ENCODE measurements at regions not wholly inside any gene's neighbourhood (a gene's known extent, or its start where the extent isn't known, plus 50 kb on each side); places are given as distances from the start of the nearest gene placed in this dataset.

DNA sequence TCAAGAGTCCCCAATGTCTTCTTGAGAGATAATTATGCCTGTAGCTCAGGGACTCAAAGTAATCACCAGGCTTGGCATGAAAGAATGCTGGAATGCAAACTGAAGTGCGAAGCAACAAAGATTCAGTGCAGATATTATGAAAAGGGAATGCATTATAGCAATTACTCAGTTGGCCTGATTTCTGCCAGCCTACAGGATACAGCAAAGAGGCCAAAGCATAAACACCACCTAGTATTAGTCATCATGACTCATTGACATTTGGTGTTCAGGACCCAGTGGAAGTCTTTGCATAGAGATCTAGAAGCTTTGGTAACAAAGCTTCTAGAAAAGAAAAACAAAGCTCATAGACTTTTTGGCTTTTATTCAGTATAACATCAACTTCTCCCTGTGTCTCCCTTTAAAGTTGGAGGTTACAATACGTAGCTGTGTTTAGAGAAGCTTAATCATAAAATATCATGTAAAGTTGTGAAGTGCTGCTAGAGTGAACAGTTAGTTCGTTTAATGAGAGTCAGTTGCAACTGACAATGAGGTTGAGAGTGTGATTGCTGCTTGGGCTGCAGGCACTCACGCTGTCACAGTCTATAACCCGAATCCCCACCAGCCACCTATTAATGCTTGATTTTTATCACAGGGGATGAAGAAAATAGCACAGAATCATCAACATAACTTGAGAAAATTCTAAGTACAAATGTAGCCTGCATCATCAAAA, 932.7 kb downstream of the TFAP2A start:
- Histone ChIP-seq H3K9me3 (no peaks in the 10 kb centered on the region), H3K27me3 (no peaks in the 10 kb centered on the region), H3K27ac (no peak overlapping the region), H3K36me3 (no peaks in the 10 kb centered on the region), H3K4me3 (no peak overlapping the region), H3K4me1 (peaks cover 6% of the 10 kb centered on the region)
- intact Hi-C loops (cut with DNase I), result no loop called here
- DNase-seq (ENCODE audit: extremely low spot score in 2 of 2), result no peak
- TF ChIP-seq POLR2A (IDR thresholded peaks at IDR 0.05) (no peak), POLR2AphosphoS5 (IDR thresholded peaks at IDR 0.05; ENCODE audit: insufficient read depth in 1 of 2, low read depth in 1 of 2) (peak in 1 of 2 donors; percentile 75)
- TF ChIP-seq, protein P1, sequence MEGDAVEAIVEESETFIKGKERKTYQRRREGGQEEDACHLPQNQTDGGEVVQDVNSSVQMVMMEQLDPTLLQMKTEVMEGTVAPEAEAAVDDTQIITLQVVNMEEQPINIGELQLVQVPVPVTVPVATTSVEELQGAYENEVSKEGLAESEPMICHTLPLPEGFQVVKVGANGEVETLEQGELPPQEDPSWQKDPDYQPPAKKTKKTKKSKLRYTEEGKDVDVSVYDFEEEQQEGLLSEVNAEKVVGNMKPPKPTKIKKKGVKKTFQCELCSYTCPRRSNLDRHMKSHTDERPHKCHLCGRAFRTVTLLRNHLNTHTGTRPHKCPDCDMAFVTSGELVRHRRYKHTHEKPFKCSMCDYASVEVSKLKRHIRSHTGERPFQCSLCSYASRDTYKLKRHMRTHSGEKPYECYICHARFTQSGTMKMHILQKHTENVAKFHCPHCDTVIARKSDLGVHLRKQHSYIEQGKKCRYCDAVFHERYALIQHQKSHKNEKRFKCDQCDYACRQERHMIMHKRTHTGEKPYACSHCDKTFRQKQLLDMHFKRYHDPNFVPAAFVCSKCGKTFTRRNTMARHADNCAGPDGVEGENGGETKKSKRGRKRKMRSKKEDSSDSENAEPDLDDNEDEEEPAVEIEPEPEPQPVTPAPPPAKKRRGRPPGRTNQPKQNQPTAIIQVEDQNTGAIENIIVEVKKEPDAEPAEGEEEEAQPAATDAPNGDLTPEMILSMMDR (IDR thresholded peaks at IDR 0.05), result no peak

DNA sequence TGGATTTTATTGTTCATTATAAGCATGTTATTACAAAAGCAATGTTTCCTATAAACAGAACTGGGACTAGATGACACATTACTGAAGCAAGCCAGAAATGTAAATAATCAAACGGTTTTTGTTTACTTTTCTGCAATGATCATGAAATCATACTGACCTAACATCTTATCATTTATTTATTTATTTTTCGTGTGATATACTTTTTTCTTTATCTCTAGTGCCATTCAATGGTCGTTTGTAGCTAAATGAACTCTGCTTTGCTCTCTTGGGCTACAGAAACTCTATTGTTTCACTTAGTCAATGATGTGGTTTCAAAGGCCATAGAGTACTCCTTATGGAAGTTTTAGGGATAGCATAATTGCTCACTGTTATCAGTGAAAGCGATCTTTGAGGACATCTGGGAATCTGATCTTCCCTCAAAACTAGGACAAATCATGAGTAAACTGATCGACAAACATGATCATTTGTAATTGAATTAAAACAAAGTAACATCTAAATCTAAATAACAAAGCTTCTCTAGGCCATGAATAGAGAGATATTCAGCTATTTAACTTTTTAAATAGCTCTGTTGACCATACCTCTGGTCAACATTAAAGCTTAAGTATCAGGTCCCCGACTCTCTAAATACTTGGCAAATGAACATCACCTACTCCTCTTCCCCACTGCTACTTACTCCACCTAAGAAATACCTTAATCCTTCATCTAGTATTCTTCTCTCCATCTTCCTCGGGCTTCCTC, 933.4 kb downstream of the TFAP2A start:
- Histone ChIP-seq H3K27ac (no peak overlapping the region), H3K36me3 (no peaks in the 10 kb centered on the region), H3K9me3 (no peaks in the 10 kb centered on the region), H3K4me1 (peaks cover 6% of the 10 kb centered on the region), H3K4me3 (no peak overlapping the region), H3K27me3 (no peaks in the 10 kb centered on the region)
- DNase-seq (ENCODE audit: extremely low spot score in 2 of 2), result no peak
- TF ChIP-seq POLR2A (IDR thresholded peaks at IDR 0.05), result no peak
- TF ChIP-seq, protein P1 (IDR thresholded peaks at IDR 0.05), result no peak
- TF ChIP-seq POLR2AphosphoS5 (IDR thresholded peaks at IDR 0.05; ENCODE audit: insufficient read depth in 1 of 2, low read depth in 1 of 2), result no peak
- intact Hi-C loops (cut with DNase I), result no loop called here

DNA sequence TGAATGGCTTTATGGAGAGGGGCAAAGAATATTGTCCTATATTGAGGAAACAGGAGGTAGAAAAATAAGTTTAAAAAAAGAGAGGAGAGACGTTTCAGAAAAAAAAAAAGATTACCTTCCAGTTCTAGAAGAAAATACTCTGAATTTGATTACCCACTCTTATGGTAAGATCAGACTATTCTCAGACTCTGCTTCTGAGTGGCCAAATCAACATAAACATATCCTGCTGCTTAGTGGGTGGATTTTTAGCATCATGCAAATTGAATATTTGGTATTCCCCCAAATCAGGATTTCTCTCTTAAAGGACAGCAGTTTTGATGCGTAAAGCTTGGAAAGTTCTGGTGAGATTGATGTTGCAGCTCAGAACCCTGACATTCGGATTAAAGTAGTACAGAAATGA, 946.6 kb downstream of the TFAP2A start:
- H3K27me3 ChIP-seq, result no peaks in the 10 kb centered on the region
- no peaks in the 10 kb centered on the region for H3K4me1 ChIP-seq
- no peak overlapping the region for H3K27ac ChIP-seq
- H3K36me3 ChIP-seq, result no peaks in the 10 kb centered on the region
- no peak for TF ChIP-seq POLR2AphosphoS5 (IDR thresholded peaks at IDR 0.05; ENCODE audit: insufficient read depth in 1 of 2, low read depth in 1 of 2)
- H3K4me3 ChIP-seq, result no peak overlapping the region
- DNase-seq (ENCODE audit: extremely low spot score in 2 of 2), result no peak
- intact Hi-C loops (cut with DNase I), result no loop called here
- no peaks in the 10 kb centered on the region for H3K9me3 ChIP-seq

GRCh38 chr6:9467741-9468140, 947.1 kb downstream of the TFAP2A start:
- no peak for DNase-seq (ENCODE audit: extremely low spot score in 2 of 2)
- no peaks in the 10 kb centered on the region for H3K9me3 ChIP-seq
- intact Hi-C loops (cut with DNase I), result no loop called here
- no peak overlapping the region for H3K27ac ChIP-seq
- H3K4me3 ChIP-seq, result no peak overlapping the region
- H3K4me1 ChIP-seq, result no peaks in the 10 kb centered on the region
- no peaks in the 10 kb centered on the region for H3K36me3 ChIP-seq
- no peaks in the 10 kb centered on the region for H3K27me3 ChIP-seq
- TF ChIP-seq, protein P1 (IDR thresholded peaks at IDR 0.05), result no peak
- TF ChIP-seq POLR2AphosphoS5 (IDR thresholded peaks at IDR 0.05; ENCODE audit: insufficient read depth in 1 of 2, low read depth in 1 of 2) (no peak), POLR2A (IDR thresholded peaks at IDR 0.05) (no peak)

DNA sequence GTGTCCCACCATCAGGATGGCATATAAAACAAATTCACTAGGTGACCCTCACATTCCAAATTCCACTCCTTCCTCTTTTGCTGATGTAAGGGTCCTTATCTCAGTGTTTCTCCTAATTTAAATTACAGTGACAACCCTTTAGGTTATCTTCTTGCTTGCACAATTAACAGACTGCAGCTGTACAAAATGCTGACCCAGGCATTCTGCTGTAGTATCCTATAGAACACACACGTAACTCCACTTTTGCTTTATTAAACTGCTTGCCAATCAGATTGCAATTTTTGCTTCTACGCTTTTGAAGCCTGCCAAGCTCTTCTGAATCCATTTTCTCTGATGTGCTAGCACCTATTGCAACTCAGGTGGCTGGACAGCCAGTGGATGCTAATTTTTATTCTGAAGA, 950.3 kb downstream of the TFAP2A start:
- intact Hi-C loops (cut with DNase I), result no loop called here
- no peaks in the 10 kb centered on the region for H3K4me1 ChIP-seq
- H3K27me3 ChIP-seq, result no peaks in the 10 kb centered on the region
- H3K36me3 ChIP-seq, result no peaks in the 10 kb centered on the region
- H3K27ac ChIP-seq, result no peak overlapping the region
- no peak overlapping the region for H3K4me3 ChIP-seq
- TF ChIP-seq POLR2AphosphoS5 (IDR thresholded peaks at IDR 0.05; ENCODE audit: insufficient read depth in 1 of 2, low read depth in 1 of 2) (no peak), POLR2A (IDR thresholded peaks at IDR 0.05) (no peak)
- TF ChIP-seq, protein P1 (IDR thresholded peaks at IDR 0.05), result no peak
- H3K9me3 ChIP-seq, result no peaks in the 10 kb centered on the region
- DNase-seq (ENCODE audit: extremely low spot score in 2 of 2), result no peak

All from vagina (tissue), 2 donors.